HepG2 (cell line): ENCODE measurements at regions not wholly inside any gene's neighbourhood (a gene's known extent, or its start where the extent isn't known, plus 50 kb on each side); places are given as distances from the start of the nearest gene placed in this dataset.

Source experiments
- ADNP ChIP-seq: sonication (generic); formaldehyde crosslinking; IDR thresholded peaks from 2 replicates; pipeline ENCODE4 v1.4.0; 2020; ENCODE audit warnings: missing genetic modification reagents
- EZH2 ChIP-seq: conservative IDR thresholded peaks from 2 replicates; pipeline ENCODE4 v1.6.1; 2012; ENCODE audit warnings: mild to moderate bottlenecking, low read depth, low read length, moderate library complexity
- IKZF4 ChIP-seq: sonication (generic); formaldehyde crosslinking; IDR thresholded peaks from 2 replicates; pipeline ENCODE4 v1.5.1; 2020; ENCODE audit warnings: borderline replicate concordance, mild to moderate bottlenecking, low read depth, missing genetic modification reagents; ENCODE audit errors: not compliant biosample characterization
- POLR2A ChIP-seq, 2 experiments: IDR thresholded peaks; 2 replicates each; pipeline ENCODE4 v1.6.1; 2011; ENCODE audit warnings: low read depth in 2 of 2, low read length in 2 of 2, mild to moderate bottlenecking in 1 of 2, moderate library complexity in 1 of 2; ENCODE audit not compliant: insufficient read depth in 1 of 2
- STAG1 ChIP-seq: sonication (generic); formaldehyde crosslinking; IDR thresholded peaks from 2 replicates; pipeline ENCODE4 v1.4.0; 2020; ENCODE audit warnings: missing genetic modification reagents
- TCF7 ChIP-seq: sonication (generic); IDR thresholded peaks from 2 replicates; pipeline ENCODE4 v1.6.1; 2016; ENCODE audit warnings: antibody characterized with exemption, low read depth
- TCF7L2 ChIP-seq: IDR thresholded peaks from 2 replicates; pipeline ENCODE4 v1.6.1; 2011; ENCODE audit warnings: mild to moderate bottlenecking, low read depth, low read length, moderate library complexity
- ZC3H4 ChIP-seq: sonication (generic); formaldehyde crosslinking; IDR thresholded peaks from 2 replicates; pipeline ENCODE4 v1.4.0; 2020; ENCODE audit warnings: missing genetic modification reagents, borderline replicate concordance
- ZKSCAN1 ChIP-seq: fragments of 150-350 bp; IDR thresholded peaks from 2 replicates; pipeline ENCODE4 v1.6.1; 2014; ENCODE audit warnings: low read length
- TF ChIP-seq, protein P1 (sequence below): sonication (generic); formaldehyde crosslinking; IDR thresholded peaks from 2 replicates; pipeline ENCODE4 v1.4.0; 2020; ENCODE audit warnings: missing genetic modification reagents
- TF ChIP-seq, protein P2 (sequence below): sonication (generic); formaldehyde crosslinking; IDR thresholded peaks from 2 replicates; pipeline ENCODE4 v1.4.0; 2020; ENCODE audit warnings: missing genetic modification reagents

DNA sequence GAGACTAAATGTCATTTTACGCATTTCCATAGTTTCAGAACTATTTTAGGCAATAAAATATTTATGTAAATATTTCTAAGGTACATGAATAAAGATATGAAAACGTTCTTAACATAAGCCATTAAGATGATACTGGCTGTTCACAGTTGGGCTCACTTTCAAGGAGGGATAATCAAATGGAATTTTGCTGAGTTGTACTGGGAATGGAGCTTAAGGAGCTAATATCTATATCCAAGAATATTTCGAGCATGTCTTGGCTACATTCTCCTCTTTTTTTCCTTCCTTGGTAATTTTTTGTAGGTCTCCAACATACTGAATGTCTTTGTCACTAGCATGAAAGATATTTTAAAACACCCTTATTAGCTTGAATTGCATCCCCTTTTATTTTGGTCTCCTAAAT is 383.4 kb downstream of the RAP2B start:
- TF ChIP-seq, protein P1, sequence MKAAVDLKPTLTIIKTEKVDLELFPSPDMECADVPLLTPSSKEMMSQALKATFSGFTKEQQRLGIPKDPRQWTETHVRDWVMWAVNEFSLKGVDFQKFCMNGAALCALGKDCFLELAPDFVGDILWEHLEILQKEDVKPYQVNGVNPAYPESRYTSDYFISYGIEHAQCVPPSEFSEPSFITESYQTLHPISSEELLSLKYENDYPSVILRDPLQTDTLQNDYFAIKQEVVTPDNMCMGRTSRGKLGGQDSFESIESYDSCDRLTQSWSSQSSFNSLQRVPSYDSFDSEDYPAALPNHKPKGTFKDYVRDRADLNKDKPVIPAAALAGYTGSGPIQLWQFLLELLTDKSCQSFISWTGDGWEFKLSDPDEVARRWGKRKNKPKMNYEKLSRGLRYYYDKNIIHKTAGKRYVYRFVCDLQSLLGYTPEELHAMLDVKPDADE (CRISPR knock-in tag), result no peak
- TF ChIP-seq EZH2, result no peak
- TF ChIP-seq TCF7L2, result no peak
- no peak for TF ChIP-seq ZC3H4 (CRISPR knock-in tag)
- TF ChIP-seq STAG1 (CRISPR knock-in tag), result no peak
- TF ChIP-seq, protein P2, sequence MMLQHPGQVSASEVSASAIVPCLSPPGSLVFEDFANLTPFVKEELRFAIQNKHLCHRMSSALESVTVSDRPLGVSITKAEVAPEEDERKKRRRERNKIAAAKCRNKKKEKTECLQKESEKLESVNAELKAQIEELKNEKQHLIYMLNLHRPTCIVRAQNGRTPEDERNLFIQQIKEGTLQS, result no peak
- no peak for TF ChIP-seq ZKSCAN1
- TF ChIP-seq POLR2A (IDR thresholded peaks at IDR 0.05; ENCODE audit: insufficient read depth in 1 of 2, low read depth in 2 of 2, low read length in 2 of 2), result no peak
- no peak for TF ChIP-seq IKZF4 (CRISPR knock-in tag)
- TF ChIP-seq TCF7, result no peak
- no peak for TF ChIP-seq ADNP (CRISPR knock-in tag)
